WTC11 (cell line): ENCODE measurements at regions not wholly inside any gene's neighbourhood (a gene's known extent, or its start where the extent isn't known, plus 50 kb on each side); places are given as distances from the start of the nearest gene placed in this dataset.

Experiments used
- ATF1 ChIP-seq: sonication (generic); formaldehyde crosslinking; IDR thresholded peaks from 2 replicates; pipeline ENCODE4 v1.8.1; 2023; ENCODE audit warnings: mild to moderate bottlenecking, moderate library complexity, missing genetic modification reagents
- CTCF ChIP-seq: fragments of 200-600 bp; IDR thresholded peaks from 2 replicates; pipeline ENCODE4 v1.8.0; 2022; ENCODE audit warnings: antibody characterized with exemption
- ELF4 ChIP-seq: sonication (generic); formaldehyde crosslinking; IDR thresholded peaks from 2 replicates; pipeline ENCODE4 v1.8.1; 2022; ENCODE audit warnings: low read depth, mild to moderate bottlenecking, moderate library complexity, missing genetic modification reagents
- FOXK1 ChIP-seq: sonication (generic); formaldehyde crosslinking; IDR thresholded peaks from 2 replicates; pipeline ENCODE4 v1.8.0; 2022; ENCODE audit warnings: mild to moderate bottlenecking, moderate library complexity, missing genetic modification reagents
- SP1 ChIP-seq: sonication (generic); formaldehyde crosslinking; conservative IDR thresholded peaks from 2 replicates; pipeline ENCODE4 v1.8.1; 2022; ENCODE audit warnings: missing genetic modification reagents
- ZNF416 ChIP-seq: fragments of 250-450 bp; sonication (Bioruptor Pico); IDR thresholded peaks from 2 replicates; pipeline ENCODE4 v1.9.0; 2021; ENCODE audit warnings: mild to moderate bottlenecking, inconsistent platforms
- ZNF671 ChIP-seq: fragments of 250-450 bp; sonication (Bioruptor Pico); IDR thresholded peaks from 2 replicates; pipeline ENCODE4 v1.8.0; 2021; ENCODE audit warnings: mild to moderate bottlenecking

DNA sequence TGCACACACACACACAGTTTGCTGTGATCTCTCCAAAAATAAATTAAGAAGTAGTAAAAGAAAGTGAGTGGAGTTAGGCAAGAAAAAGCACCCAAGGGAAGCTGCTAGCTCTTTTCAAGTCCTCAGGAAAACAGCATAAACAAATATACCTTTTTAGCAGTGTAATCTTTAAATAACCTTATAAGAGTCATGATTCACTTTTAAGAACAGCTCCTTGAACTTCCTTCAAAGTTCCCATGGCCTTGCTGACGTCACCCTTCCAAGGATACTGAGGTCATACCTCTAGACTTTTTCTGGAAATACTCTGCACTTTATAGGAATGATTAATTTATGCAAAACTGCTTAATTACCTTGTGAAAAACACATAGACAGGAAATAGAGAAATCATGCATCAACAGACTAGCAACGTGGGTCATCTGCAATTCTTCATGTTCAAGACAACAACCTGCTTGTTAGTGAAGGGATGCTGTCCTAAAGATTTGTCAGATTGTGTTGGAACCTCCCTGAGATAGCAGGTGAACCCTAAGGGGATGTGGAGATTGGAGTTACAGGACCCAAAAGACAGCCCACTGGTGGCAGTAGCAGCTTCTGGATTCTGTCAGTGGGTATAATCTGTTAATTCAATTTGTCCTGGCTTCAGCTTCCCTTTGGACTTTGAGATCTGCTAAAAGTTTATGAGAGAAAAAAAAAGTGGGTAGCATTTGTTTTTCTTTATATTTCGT is 229.0 kb downstream of the ELAVL2 start:
- TF ChIP-seq FOXK1 (CRISPR knock-in tag) (no peak), CTCF (no peak), ELF4 (no peak), ZNF671 (no peak), SP1 (CRISPR knock-in tag) (no peak), ZNF416 (CRISPR knock-in tag) (no peak), ATF1 (CRISPR knock-in tag) (no peak)
